ENCODE measurements at regions not wholly inside any gene's neighbourhood (a gene's known extent, or its start where the extent isn't known, plus 50 kb on each side); places are given as distances from the start of the nearest gene placed in this dataset.

GRCh38 chr10:44761076-44761475, 150.1 kb upstream of the TMEM72 start:
- peaks cover 0 to 7% of the 10 kb centered on the region in 2 donors for H3K4me1 Mint-ChIP-seq
- H3K27ac Mint-ChIP-seq, result no peak overlapping the region
- ATAC-seq (no peak), DNase-seq (no peak)
- H3K4me3 ChIP-seq (ENCODE audit: low read length), result no peak overlapping the region
- no peaks in the 10 kb centered on the region for H3K4me1 ChIP-seq (ENCODE audit: control insufficient read depth, insufficient read depth, low read length)
- WGBS (ENCODE audit: insufficient coverage), result 87% methylated on average over 5 of the region's 5 CpGs
- no peak overlapping the region for H3K4me3 Mint-ChIP-seq
- H3K36me3 Mint-ChIP-seq, result no peaks in the 10 kb centered on the region
- peaks cover 7% of the 10 kb centered on the region in 2 donors for H3K9me3 Mint-ChIP-seq
- no peak for TF ChIP-seq CTCF (IDR thresholded peaks at IDR 0.05)
- H3K9me3 ChIP-seq (ENCODE audit: control insufficient read depth, insufficient read depth, low read length), result no peaks in the 10 kb centered on the region
- H3K36me3 ChIP-seq (ENCODE audit: control insufficient read depth, insufficient read depth, low read length), result no peaks in the 10 kb centered on the region
- H3K27ac ChIP-seq (ENCODE audit: low read length), result no peak overlapping the region
- intact Hi-C loops (cut with micrococcal nuclease), result no loop called here
- no peaks in the 10 kb centered on the region for H3K27me3 ChIP-seq (ENCODE audit: control insufficient read depth, insufficient read depth, low read length)
- peaks cover 7 to 15% of the 10 kb centered on the region in 2 donors for H3K27me3 Mint-ChIP-seq (ENCODE audit: low read depth in 2 of 2)

- Histone ChIP-seq H3K4me1 (ENCODE audit: control insufficient read depth, insufficient read depth, low read length) (no peaks in the 10 kb centered on the region), H3K36me3 (ENCODE audit: control insufficient read depth, insufficient read depth, low read length) (no peaks in the 10 kb centered on the region), H3K4me3 (ENCODE audit: low read length) (no peak overlapping the region), H3K27me3 (ENCODE audit: control insufficient read depth, insufficient read depth, low read length) (no peaks in the 10 kb centered on the region), H3K27ac (ENCODE audit: low read length) (no peak overlapping the region), H3K9me3 (ENCODE audit: control insufficient read depth, insufficient read depth, low read length) (no peaks in the 10 kb centered on the region)
- Mint-ChIP-seq H3K4me3 (no peak overlapping the region), H3K4me1 (peaks cover 0 to 7% of the 10 kb centered on the region in 2 donors), H3K27me3 (ENCODE audit: low read depth in 2 of 2) (peaks cover 3 to 14% of the 10 kb centered on the region in 2 donors), H3K36me3 (no peaks in the 10 kb centered on the region), H3K27ac (no peak overlapping the region), H3K9me3 (peaks cover 7% of the 10 kb centered on the region in 2 donors)
- no peak for TF ChIP-seq CTCF (IDR thresholded peaks at IDR 0.05)
- intact Hi-C loops (cut with micrococcal nuclease), result no loop called here
- DNase-seq, result no peak
- peak in 1 of 3 donors; percentile 14 for ATAC-seq
- 63% methylated on average over 3 of the region's 3 CpGs for WGBS (ENCODE audit: insufficient coverage)
These were observed 147.8 kb upstream of the TMEM72 start for GRCh38 chr10:44763331-44763730.

- DNase-seq (no peak), ATAC-seq (no peak)
- no peaks in the 10 kb centered on the region for H3K27me3 ChIP-seq (ENCODE audit: control insufficient read depth, insufficient read depth, low read length)
- Mint-ChIP-seq H3K9me3 (peaks cover 7% of the 10 kb centered on the region in 2 donors), H3K4me3 (no peak overlapping the region), H3K36me3 (no peaks in the 10 kb centered on the region), H3K27ac (peak overlapping the region in 1 of 2 donors; percentile 29), H3K4me1 (peaks cover 0 to 7% of the 10 kb centered on the region in 2 donors), H3K27me3 (ENCODE audit: low read depth in 2 of 2) (peaks cover 0 to 3% of the 10 kb centered on the region in 2 donors)
- 70% methylated on average over 1 of the region's 1 CpG for WGBS (ENCODE audit: insufficient coverage)
- no peaks in the 10 kb centered on the region for H3K9me3 ChIP-seq (ENCODE audit: control insufficient read depth, insufficient read depth, low read length)
- no peaks in the 10 kb centered on the region for H3K4me1 ChIP-seq (ENCODE audit: control insufficient read depth, insufficient read depth, low read length)
- H3K4me3 ChIP-seq (ENCODE audit: low read length), result no peak overlapping the region
- intact Hi-C loops (cut with micrococcal nuclease), result no loop called here
- no peaks in the 10 kb centered on the region for H3K36me3 ChIP-seq (ENCODE audit: control insufficient read depth, insufficient read depth, low read length)
- no peak for TF ChIP-seq CTCF (IDR thresholded peaks at IDR 0.05)
- H3K27ac ChIP-seq (ENCODE audit: low read length), result no peak overlapping the region
These were observed 145.8 kb upstream of the TMEM72 start for GRCh38 chr10:44765299-44765698.

- Mint-ChIP-seq H3K4me3 (no peak overlapping the region), H3K36me3 (no peaks in the 10 kb centered on the region), H3K27ac (no peak overlapping the region), H3K9me3 (peaks cover 7% of the 10 kb centered on the region in 2 donors), H3K4me1 (peaks cover 0 to 7% of the 10 kb centered on the region in 2 donors), H3K27me3 (ENCODE audit: low read depth in 2 of 2) (peaks cover 0 to 3% of the 10 kb centered on the region in 2 donors)
- Histone ChIP-seq H3K27me3 (ENCODE audit: control insufficient read depth, insufficient read depth, low read length) (no peaks in the 10 kb centered on the region), H3K4me3 (ENCODE audit: low read length) (no peak overlapping the region), H3K36me3 (ENCODE audit: control insufficient read depth, insufficient read depth, low read length) (no peaks in the 10 kb centered on the region), H3K9me3 (ENCODE audit: control insufficient read depth, insufficient read depth, low read length) (no peaks in the 10 kb centered on the region), H3K4me1 (ENCODE audit: control insufficient read depth, insufficient read depth, low read length) (no peaks in the 10 kb centered on the region), H3K27ac (ENCODE audit: low read length) (no peak overlapping the region)
- DNase-seq, result no peak
- TF ChIP-seq CTCF (IDR thresholded peaks at IDR 0.05), result no peak
- 94% methylated on average over 5 of the region's 5 CpGs for WGBS (ENCODE audit: insufficient coverage)
- ATAC-seq, result no peak
- intact Hi-C loops (cut with micrococcal nuclease), result no loop called here
These were observed 144.5 kb upstream of the TMEM72 start for GRCh38 chr10:44766631-44767030.

Measured in natural killer cell (primary cell).